Stimulated activated naive B cell treated with anti-CD40 and anti-IgM and Interleukin-4, amounts not matched to agents 10 μg/mL and 1 μg/mL and 100 μg/mL, for 72 hours (primary cell): ENCODE measurements at regions not wholly inside any gene's neighbourhood (a gene's known extent, or its start where the extent isn't known, plus 50 kb on each side); places are given as distances from the start of the nearest gene placed in this dataset.
"Not testable (repeated sequence)": the region's sequence is repeated elsewhere in the genome, so short reads cannot be mapped to it uniquely, and the experiment has no call there.

Experiments used
- ATAC-seq, 2 donors: fragments of 150-1000 bp; cut with Tn5 transposase; replicated peaks; 2 replicates each; pipeline ENCODE4 v1.10.0; 2021; ENCODE audit warnings: moderate library complexity in 1 of 2
- DNase-seq: peaks from one replicate; pipeline ENCODE4 v3.0.0; 2021
- H3K27ac Mint-ChIP-seq: one replicate; pipeline ENCODE4 v1.8.0; 2022; ENCODE audit warnings: mild to moderate bottlenecking, mixed read lengths
- H3K27me3 Mint-ChIP-seq, 2 donors: one replicate each; pipeline ENCODE4 v1.8.0; 2022; ENCODE audit warnings: mixed read lengths in 2 of 2
- H3K36me3 Mint-ChIP-seq, 2 donors: one replicate each; pipeline ENCODE4 v1.8.0; 2022; ENCODE audit warnings: mixed read lengths in 2 of 2, mild to moderate bottlenecking in 1 of 2
- H3K4me1 Mint-ChIP-seq, 2 donors: one replicate each; pipeline ENCODE4 v1.8.0; 2022; ENCODE audit warnings: mixed read lengths in 2 of 2, mild to moderate bottlenecking in 1 of 2
- H3K4me3 Mint-ChIP-seq, 2 donors: one replicate each; pipeline ENCODE4 v1.8.0; 2022; ENCODE audit warnings: mild to moderate bottlenecking in 2 of 2, mixed read lengths in 2 of 2, moderate library complexity in 1 of 2
- H3K9me3 Mint-ChIP-seq, 2 donors: one replicate each; pipeline ENCODE4 v1.8.0; 2022; ENCODE audit warnings: mixed read lengths in 2 of 2, mild to moderate bottlenecking in 1 of 2

DNA sequence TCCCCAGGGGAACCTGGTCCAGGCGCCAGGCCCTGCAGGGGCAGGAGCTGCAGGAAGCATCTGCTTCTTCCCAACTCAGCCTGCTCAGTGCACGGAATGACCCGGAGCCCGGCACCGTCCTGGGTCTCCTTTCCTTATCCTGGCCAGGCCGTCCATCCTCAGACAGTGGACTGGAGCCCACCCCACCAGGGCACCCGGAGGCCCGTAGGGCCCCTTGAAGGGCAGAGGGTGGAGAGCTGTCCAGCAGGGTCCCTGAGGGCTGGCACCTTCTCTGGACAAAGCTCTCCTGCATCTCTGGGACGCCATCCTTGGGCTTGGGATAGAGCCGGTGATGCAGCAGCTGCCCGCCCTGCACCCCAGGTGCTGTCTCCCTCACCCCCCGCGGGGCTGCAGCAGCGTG, 207.9 kb downstream of the TMEM121 start:
- not testable (repeated sequence) for ATAC-seq, H3K9me3 Mint-ChIP-seq, H3K4me3 Mint-ChIP-seq, DNase-seq, H3K27ac Mint-ChIP-seq, H3K27me3 Mint-ChIP-seq
- H3K4me1 Mint-ChIP-seq, result peaks cover 28 to 31% of the 10 kb centered on the region in 2 donors
- peaks cover 16 to 23% of the 10 kb centered on the region in 2 donors for H3K36me3 Mint-ChIP-seq

DNA sequence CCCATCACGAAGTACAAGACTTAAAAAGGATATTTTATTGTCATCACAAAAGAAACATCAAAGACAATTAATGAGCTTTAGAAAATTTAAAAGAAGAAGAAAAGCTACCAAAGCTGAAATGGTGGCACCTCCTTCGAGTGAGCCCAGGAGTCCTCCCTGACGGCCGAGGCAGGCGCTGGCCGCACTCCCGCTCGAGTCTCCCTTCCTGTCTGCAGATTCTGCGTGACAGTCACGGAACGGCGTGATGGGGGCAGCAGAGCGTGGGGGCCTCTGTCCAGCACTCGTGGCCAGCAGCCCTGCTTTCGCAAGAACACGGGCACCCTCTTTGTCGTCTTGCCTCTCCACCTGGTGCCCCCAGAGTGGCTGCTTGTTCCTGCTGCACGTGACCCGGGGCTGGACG, 209.9 kb downstream of the TMEM121 start:
- not testable (repeated sequence) for H3K27me3 Mint-ChIP-seq, ATAC-seq, H3K4me3 Mint-ChIP-seq, H3K9me3 Mint-ChIP-seq, DNase-seq, H3K27ac Mint-ChIP-seq
- H3K36me3 Mint-ChIP-seq, result peaks cover 28 to 33% of the 10 kb centered on the region in 2 donors
- peaks cover 34 to 35% of the 10 kb centered on the region in 2 donors for H3K4me1 Mint-ChIP-seq

DNA sequence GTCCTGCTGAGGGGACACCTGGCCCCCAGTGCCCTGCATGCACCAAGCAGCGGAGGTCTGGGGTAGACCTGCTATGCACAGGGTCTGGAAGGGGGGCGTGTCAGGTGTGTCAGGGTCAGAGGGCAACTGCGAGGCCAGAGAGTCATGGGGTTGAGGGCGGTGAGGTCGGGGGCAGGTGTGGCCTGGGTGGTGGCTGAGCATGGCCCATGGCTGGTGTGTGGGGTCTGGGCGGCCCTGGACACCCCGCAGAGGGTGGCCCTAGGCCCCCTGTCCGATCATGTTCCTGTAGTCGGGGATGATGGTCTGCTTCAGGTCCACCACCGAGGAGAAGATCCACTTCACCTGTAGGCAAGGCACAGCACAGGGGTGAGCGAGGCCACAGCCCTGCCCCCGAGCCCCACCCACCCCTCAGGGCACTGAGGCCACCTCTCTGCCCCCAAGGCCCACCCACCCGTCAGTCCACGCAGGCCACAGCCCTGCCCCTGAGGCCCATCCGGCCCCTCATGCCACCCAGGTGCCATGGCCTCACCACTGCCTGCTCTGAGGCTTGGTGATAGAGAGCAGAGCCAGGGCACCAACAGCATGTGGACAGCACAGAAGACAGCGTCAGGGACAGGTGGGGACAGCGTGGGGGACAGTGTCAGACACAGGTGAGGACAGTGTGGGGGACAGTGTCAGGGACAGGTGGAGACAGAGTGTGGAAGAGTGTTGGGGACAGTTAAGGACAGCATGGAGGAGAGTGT, 211.3 kb downstream of the TMEM121 start:
- Mint-ChIP-seq H3K36me3 (peaks cover 41 to 45% of the 10 kb centered on the region in 2 donors), H3K27me3 (peaks cover 0 to 5% of the 10 kb centered on the region in 2 donors), H3K4me1 (peaks cover 40 to 47% of the 10 kb centered on the region in 2 donors), H3K4me3 (peak overlapping the region; percentile 21 to 54), H3K9me3 (no peaks in the 10 kb centered on the region), H3K27ac (peak overlapping the region; percentile 95)
- ATAC-seq, result peak; percentile 13 to 15
- no peak for DNase-seq

DNA sequence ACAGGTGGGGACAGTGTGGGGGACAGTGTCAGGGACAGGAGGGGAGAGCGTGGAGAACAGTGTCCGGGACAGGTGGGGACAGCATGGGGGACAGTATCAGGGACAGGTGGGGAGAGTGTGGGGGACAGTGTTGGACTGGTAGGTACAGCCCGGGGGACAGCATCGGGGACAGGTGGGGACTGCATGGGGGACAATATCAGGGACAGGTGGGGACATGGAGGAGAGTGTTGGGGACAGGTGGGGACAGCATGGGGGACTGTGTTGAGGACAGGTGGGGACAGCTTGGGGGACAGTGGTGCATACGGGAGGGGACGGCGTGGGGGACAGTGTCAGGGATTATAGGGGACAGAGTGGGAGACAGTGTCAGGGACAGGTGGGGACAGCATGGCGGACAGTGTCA, 212.3 kb downstream of the TMEM121 start:
- H3K4me3 Mint-ChIP-seq, result peak overlapping the region; percentile 32 to 54
- H3K4me1 Mint-ChIP-seq, result peaks cover 34 to 42% of the 10 kb centered on the region in 2 donors
- H3K36me3 Mint-ChIP-seq, result peaks cover 42 to 47% of the 10 kb centered on the region in 2 donors
- ATAC-seq, result peak; percentile 1 to 9
- no peaks in the 10 kb centered on the region for H3K9me3 Mint-ChIP-seq
- DNase-seq, result no peak
- peak overlapping the region; percentile 95 for H3K27ac Mint-ChIP-seq
- peaks cover 0 to 5% of the 10 kb centered on the region in 2 donors for H3K27me3 Mint-ChIP-seq

- peak overlapping the region; percentile 73 to 74 for H3K4me3 Mint-ChIP-seq
- DNase-seq, result no peak
- H3K4me1 Mint-ChIP-seq, result peaks cover 35 to 38% of the 10 kb centered on the region in 2 donors
- ATAC-seq, result peak; percentile 26 to 37
- H3K27me3 Mint-ChIP-seq, result peaks cover 0 to 5% of the 10 kb centered on the region in 2 donors
- peak overlapping the region; percentile 95 for H3K27ac Mint-ChIP-seq
- H3K9me3 Mint-ChIP-seq, result no peaks in the 10 kb centered on the region
- H3K36me3 Mint-ChIP-seq, result peaks cover 48 to 52% of the 10 kb centered on the region in 2 donors
Observed at GRCh38 chr14:105739331-105740102, 213.1 kb downstream of the TMEM121 start.

DNA sequence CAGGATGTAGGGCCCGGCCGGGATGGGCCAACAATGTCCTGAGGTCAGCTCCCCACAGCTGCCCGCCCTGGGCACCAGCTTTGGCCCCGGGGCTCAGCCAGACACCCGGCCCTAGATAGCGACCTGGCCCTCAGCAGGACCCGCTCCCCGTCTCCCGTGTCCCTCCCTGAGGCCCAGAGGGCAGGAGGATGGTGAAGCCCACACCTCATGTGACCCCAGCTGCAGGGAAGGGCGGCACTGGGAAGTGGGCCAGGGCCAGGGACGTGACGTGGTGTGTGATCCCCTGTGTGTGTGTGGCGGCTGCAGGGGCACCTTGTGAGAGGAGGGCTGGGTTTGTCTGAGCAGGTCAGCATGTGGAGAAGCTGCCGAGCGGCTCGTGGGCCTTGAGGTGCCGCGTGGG, 213.9 kb downstream of the TMEM121 start:
- ATAC-seq, result peak; percentile 24 to 54
- H3K9me3 Mint-ChIP-seq, DNase-seq, H3K27me3 Mint-ChIP-seq: not testable (repeated sequence)
- Mint-ChIP-seq H3K4me3 (peak overlapping the region; percentile 68 to 73), H3K27ac (peak overlapping the region; percentile 95), H3K4me1 (peaks cover 35 to 39% of the 10 kb centered on the region in 2 donors), H3K36me3 (peaks cover 50 to 55% of the 10 kb centered on the region in 2 donors)

DNA sequence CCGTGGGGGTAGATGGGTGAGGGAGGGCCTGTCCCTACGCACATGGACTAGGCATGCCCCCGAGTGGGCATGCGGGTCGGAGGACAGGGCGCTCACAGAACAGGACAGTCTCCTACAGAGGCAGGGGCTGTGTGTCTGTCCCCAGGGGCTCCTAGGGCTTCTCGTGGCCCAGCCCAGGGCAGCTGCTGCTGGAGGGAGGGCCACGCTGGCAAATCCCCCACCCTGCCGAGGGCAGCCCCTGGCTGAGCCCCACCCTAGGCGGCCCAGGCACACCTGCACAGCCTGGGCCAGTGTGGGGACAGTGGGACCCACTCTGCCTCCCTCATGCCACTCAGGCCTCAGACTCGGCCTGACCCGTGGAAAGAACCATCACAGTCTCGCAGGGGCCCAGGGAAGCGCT, 214.6 kb downstream of the TMEM121 start:
- H3K9me3 Mint-ChIP-seq, H3K27ac Mint-ChIP-seq, DNase-seq, ATAC-seq: not testable (repeated sequence)
- Mint-ChIP-seq H3K4me1 (peaks cover 41 to 46% of the 10 kb centered on the region in 2 donors), H3K36me3 (peaks cover 57 to 62% of the 10 kb centered on the region in 2 donors), H3K4me3 (peak overlapping the region in 1 of 2 donors; percentile 86), H3K27me3 (peaks cover 0 to 11% of the 10 kb centered on the region in 2 donors)

DNA sequence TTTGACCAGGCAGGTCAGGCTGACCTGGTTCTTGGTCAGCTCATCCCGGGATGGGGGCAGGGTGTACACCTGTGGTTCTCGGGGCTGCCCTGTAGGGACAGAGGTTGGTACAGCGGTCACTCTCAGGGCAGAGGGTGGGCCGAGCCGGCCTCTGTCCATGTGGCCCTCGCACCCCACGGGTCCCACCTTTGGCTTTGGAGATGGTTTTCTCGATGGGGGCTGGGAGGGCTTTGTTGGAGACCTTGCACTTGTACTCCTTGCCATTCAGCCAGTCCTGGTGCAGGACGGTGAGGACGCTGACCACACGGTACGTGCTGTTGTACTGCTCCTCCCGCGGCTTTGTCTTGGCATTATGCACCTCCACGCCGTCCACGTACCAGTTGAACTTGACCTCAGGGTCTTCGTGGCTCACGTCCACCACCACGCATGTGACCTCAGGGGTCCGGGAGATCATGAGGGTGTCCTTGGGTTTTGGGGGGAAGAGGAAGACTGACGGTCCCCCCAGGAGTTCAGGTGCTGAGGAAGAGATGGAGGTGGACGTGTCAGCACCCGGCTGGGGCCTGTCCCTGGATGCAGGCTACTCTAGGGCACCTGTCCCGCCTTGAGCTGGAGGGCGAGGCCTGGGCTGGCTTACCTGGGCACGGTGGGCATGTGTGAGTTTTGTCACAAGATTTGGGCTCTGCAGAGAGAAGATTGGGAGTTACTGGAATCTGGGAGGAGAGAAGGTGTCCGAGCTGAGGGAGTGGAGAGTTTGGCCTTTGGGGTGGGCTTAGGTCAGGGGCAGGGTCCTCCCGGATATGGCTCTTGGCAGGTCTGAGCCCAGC, 215.5 kb downstream of the TMEM121 start:
- DNase-seq, ATAC-seq, H3K9me3 Mint-ChIP-seq: not testable (repeated sequence)
- Mint-ChIP-seq H3K4me3 (peak overlapping the region; percentile 82 to 86), H3K27me3 (peaks cover 0 to 20% of the 10 kb centered on the region in 2 donors), H3K4me1 (peaks cover 49 to 56% of the 10 kb centered on the region in 2 donors), H3K27ac (peak overlapping the region; percentile 91), H3K36me3 (peaks cover 67 to 72% of the 10 kb centered on the region in 2 donors)

GRCh38 chr14:105742531-105742848, 216.1 kb downstream of the TMEM121 start:
- Mint-ChIP-seq H3K4me1 (peaks cover 51 to 61% of the 10 kb centered on the region in 2 donors), H3K27ac (peak overlapping the region; percentile 91), H3K4me3 (peak overlapping the region; percentile 82 to 86), H3K36me3 (peaks cover 69 to 73% of the 10 kb centered on the region in 2 donors), H3K27me3 (peaks cover 0 to 24% of the 10 kb centered on the region in 2 donors), H3K9me3 (no peaks in the 10 kb centered on the region)
- ATAC-seq (no peak), DNase-seq (no peak)

DNA sequence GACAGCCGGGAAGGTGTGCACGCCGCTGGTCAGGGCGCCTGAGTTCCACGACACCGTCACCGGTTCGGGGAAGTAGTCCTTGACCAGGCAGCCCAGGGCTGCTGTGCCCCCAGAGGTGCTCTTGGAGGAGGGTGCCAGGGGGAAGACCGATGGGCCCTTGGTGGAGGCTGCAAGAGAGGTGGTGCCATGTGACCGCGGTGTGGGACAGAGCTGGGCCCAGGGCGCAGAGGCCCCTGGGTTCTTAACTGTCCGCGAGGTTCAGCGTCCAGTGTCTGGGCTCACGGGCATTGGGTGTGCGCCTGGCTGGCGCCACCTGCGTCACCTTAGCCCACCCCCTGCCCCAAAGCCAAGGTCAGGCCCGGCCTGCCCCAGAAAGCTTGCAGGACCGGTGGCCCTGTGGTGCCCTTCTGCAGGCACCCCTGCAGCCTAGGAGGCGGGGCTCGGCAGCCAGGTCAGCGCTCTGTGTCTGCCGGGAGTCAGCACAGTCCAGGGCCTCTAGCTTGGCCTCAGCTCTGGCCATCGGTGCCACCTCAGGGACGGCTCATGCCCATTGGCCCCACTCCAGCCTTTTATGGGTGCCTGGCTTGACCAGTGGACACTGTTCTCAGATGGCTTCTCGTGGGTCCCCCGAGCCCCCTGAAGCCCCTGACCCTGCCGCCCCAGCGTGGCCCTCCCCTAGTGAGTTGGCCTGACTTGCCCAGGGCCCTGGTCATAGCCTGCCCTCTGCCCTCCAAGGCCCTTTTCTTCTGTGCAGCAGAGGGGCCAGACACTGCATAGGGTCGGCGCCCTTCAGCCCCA, 216.7 kb downstream of the TMEM121 start:
- H3K4me1 Mint-ChIP-seq, result peaks cover 54 to 63% of the 10 kb centered on the region in 2 donors
- ATAC-seq, DNase-seq, H3K9me3 Mint-ChIP-seq: not testable (repeated sequence)
- H3K27me3 Mint-ChIP-seq, result peaks cover 0 to 29% of the 10 kb centered on the region in 2 donors
- H3K4me3 Mint-ChIP-seq, result peak overlapping the region; percentile 82 to 86
- H3K27ac Mint-ChIP-seq, result peak overlapping the region; percentile 91
- peaks cover 72 to 75% of the 10 kb centered on the region in 2 donors for H3K36me3 Mint-ChIP-seq

- Mint-ChIP-seq H3K27ac (peak overlapping the region; percentile 75), H3K27me3 (peaks cover 0 to 29% of the 10 kb centered on the region in 2 donors), H3K4me1 (peaks cover 59 to 66% of the 10 kb centered on the region in 2 donors), H3K36me3 (peaks cover 70 to 73% of the 10 kb centered on the region in 2 donors), H3K4me3 (peak overlapping the region; percentile 85 to 86)
- H3K9me3 Mint-ChIP-seq, DNase-seq, ATAC-seq: not testable (repeated sequence)
Observed at GRCh38 chr14:105744213-105744787, 217.9 kb downstream of the TMEM121 start.

DNA sequence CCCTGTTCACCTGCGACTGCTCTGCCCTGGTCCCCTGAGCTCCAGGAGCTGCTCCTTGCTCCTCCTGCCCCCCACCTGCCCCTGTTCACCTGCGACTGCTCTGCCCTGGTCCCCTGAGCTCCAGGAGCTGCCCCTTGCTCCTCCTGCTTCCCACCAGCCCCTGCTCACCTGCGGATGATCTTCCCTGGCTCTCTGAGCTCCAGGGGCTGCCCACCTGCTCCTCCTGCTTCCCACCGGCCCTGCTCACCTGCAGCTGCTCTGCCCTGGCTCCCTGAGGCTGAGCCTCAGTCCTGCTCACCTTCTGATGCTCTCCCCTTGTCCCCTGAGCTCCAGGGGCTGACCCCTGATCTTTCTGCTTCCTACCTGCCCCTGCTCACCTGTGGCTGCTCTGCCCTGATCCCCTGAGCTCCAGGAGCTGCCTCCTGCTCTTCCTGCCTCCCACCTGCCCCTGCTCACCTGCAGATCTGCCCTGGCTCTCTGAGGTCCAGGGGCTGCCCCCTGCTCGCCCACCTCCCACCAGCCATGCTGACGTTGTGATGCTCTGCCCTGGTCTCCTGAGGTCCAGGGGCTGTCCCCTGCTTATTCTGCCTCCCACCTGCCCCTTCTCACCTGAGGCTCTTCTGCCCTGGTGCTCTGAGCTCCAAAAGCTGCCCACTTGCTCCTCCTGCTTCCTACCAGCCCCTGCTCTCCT, 219.2 kb downstream of the TMEM121 start:
- H3K9me3 Mint-ChIP-seq, result peaks cover 0 to 7% of the 10 kb centered on the region in 2 donors

More for the DNA sequence above, 219.2 kb downstream of the TMEM121 start:
- peak overlapping the region; percentile 98 to 99 for H3K4me3 Mint-ChIP-seq
- peaks cover 59 to 64% of the 10 kb centered on the region in 2 donors for H3K36me3 Mint-ChIP-seq
- H3K4me1 Mint-ChIP-seq, result peaks cover 53 to 66% of the 10 kb centered on the region in 2 donors
- H3K27me3 Mint-ChIP-seq, result peaks cover 0 to 24% of the 10 kb centered on the region in 2 donors
- DNase-seq, result no peak
- no peak for ATAC-seq
- H3K27ac Mint-ChIP-seq, result peak overlapping the region; percentile 100
